HFF-Myc (cell line): ENCODE measurements at regions not wholly inside any gene's neighbourhood (a gene's known extent, or its start where the extent isn't known, plus 50 kb on each side); places are given as distances from the start of the nearest gene placed in this dataset.

ENCODE experiments used
- DNase-seq: peaks from one replicate; pipeline ENCODE4 v3.0.0-alpha.2; 2011; ENCODE audit warnings: low read depth; ENCODE audit errors: extremely low read depth
- H3K4me3 ChIP-seq: replicated peaks from 2 replicates; pipeline ENCODE4 v1.5.1; 2011; ENCODE audit warnings: low read depth, mild to moderate bottlenecking, control low read depth, low read length
- CTCF ChIP-seq: IDR thresholded peaks from 2 replicates; pipeline ENCODE4 v1.5.1; 2012; ENCODE audit warnings: mild to moderate bottlenecking, low read depth, low read length, control low read depth; ENCODE audit errors: missing control alignments

GRCh38 chr2:41943159-41943558, 104.7 kb upstream of the PKDCC start:
- DNase-seq, result no peak
- TF ChIP-seq CTCF, result no peak
- no peak overlapping the region for H3K4me3 ChIP-seq

- DNase-seq, result no peak
- no peak overlapping the region for H3K4me3 ChIP-seq
- no peak for TF ChIP-seq CTCF
Observed at GRCh38 chr2:41944220-41944880, 103.5 kb upstream of the PKDCC start.

- H3K4me3 ChIP-seq, result no peak overlapping the region
- no peak for DNase-seq
- no peak for TF ChIP-seq CTCF
Observed at GRCh38 chr2:41947701-41948396, 100.0 kb upstream of the PKDCC start.

- DNase-seq, result no peak
- no peak for TF ChIP-seq CTCF
- no peak overlapping the region for H3K4me3 ChIP-seq
Observed at GRCh38 chr2:41948397-41948763, 99.4 kb upstream of the PKDCC start.

- no peak overlapping the region for H3K4me3 ChIP-seq
- DNase-seq, result no peak
- no peak for TF ChIP-seq CTCF
Observed at GRCh38 chr2:41949091-41949882, 98.5 kb upstream of the PKDCC start.

- DNase-seq, result no peak
- no peak overlapping the region for H3K4me3 ChIP-seq
- TF ChIP-seq CTCF, result no peak
Observed at GRCh38 chr2:41949883-41950665, 97.7 kb upstream of the PKDCC start.
